HG02571 (cell line): ENCODE measurements at regions not wholly inside any gene's neighbourhood (a gene's known extent, or its start where the extent isn't known, plus 50 kb on each side); places are given as distances from the start of the nearest gene placed in this dataset.
"Not testable (repeated sequence)": the region's sequence is repeated elsewhere in the genome, so short reads cannot be mapped to it uniquely, and the experiment has no call there.

Experiments
- ATAC-seq: cut with Tn5 transposase; IDR thresholded peaks from one replicate; pipeline ENCODE4 v1.9.1; 2021; ENCODE audit warnings: mild to moderate bottlenecking, moderate library complexity; ENCODE audit not compliant: unreplicated experiment

DNA sequence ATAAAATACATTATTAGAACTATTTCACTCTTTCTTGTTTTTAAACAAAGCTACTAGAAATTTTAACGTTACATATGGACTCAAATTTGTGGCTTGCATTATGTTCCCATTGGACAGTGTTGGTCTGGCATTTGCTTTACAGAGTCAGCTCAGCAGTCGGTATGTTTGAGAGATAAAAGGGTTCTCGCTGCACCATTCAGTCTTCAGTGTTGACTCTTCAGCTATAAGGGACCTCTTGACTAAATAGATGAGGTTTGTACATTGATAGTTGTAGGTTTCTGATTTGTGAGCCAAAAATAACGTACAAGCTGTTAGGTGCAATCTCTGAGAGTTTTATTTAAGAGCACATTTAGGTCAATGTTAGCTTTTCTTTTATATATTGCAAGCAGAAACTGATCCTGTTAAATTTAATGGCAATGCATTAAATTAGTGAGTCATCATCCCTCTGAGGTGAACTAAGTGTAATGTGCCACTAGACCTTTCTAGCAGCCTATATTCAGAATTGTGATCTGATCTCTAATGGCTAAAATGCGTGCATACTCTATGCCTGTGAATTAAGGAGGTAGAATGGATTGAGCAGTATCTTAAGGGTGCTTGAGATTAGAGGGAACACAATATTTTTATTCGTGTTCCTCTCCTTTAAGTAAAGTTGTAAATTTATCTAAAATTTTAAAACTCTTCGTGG lies 485.6 kb upstream of the SYNCRIP start:
- no peak for ATAC-seq

GRCh38 chr6:86122086-86122485 lies 479.4 kb upstream of the SYNCRIP start:
- no peak for ATAC-seq

DNA sequence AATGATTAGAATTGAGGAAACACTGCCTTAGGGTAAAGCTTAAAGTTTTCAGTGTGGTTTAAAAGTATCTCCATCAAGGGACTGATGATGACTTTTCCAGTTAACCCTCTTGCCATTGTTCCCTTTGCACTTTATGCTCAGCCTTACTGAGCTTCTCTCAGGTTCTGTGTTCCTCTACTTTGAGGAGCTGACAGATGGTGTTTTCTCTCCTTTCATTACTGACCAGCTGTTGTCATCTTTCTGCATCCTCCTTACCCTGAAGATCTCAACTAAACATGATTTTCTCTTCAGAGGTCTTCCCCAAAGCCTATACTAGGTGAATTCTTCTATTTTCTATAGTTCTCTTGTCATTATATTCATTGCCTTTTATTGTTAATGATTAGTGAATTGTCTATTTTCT lies 475.6 kb upstream of the SYNCRIP start:
- ATAC-seq, result no peak

DNA sequence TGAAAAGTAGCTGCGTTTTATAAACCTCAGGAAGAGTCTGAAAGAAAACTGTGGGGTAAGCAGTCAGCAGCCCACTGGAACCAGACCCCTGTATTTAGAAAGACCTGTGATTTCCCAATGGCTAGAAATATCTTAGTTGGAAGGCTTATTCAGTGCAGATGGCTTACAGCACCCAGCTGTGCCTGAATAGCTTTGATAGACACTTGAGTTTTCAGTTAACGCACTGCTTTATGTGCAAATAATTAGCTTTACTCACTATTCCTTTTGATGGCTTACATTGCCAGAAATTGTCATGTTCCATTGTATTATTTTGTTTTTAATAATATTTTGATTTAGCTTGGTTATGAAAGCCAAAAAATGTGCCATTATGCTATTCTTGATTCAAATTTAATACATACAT lies 465.3 kb upstream of the SYNCRIP start:
- ATAC-seq, result no peak

DNA sequence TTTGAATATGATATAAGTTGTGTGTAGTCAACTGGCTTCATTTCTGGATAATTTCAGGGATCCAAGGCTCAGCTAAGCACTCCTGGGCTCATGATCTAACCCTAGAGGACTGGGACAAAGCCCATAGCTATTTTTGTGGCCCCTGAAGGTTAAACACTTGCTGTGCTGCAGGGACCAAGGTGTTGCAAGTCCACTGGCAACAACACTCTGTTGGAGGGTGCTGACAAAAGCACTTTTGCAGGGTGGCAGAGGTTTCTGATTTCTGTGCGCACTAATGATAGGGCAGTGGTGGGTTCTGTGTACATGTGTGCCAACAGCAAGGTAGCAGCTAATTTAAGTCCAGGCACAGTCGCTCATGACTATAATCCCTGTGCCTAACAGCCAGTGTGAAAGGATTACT lies 445.3 kb upstream of the SYNCRIP start:
- no peak for ATAC-seq

DNA sequence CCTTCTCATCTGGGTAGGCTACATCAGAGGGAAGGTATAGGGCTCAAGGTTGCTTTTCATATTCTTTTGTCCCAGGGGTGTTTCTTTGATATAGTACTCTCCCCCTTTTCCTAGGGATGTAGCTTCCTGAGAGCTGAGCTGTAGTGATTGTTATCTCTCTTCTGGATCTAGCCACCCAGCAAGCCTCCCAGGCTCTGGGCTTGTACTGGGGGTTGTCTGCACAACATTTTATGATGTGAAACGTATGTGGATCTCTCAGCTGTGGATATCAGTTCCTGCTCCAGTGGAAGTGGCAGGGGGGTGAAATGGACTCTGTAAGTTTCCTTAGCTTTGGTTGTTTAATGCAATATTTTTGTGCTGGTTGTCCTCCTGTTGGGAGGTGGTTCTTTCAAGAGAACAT lies 437.3 kb upstream of the SYNCRIP start:
- ATAC-seq, result no peak

GRCh38 chr6:86070151-86070550 lies 427.5 kb upstream of the SYNCRIP start:
- no peak for ATAC-seq

GRCh38 chr6:86065002-86065401 lies 422.3 kb upstream of the SYNCRIP start:
- not testable (repeated sequence) for ATAC-seq

GRCh38 chr6:86057293-86057980 lies 414.8 kb upstream of the SYNCRIP start:
- ATAC-seq, result not testable (repeated sequence)

GRCh38 chr6:86045038-86045437 lies 402.4 kb upstream of the SYNCRIP start:
- no peak for ATAC-seq

DNA sequence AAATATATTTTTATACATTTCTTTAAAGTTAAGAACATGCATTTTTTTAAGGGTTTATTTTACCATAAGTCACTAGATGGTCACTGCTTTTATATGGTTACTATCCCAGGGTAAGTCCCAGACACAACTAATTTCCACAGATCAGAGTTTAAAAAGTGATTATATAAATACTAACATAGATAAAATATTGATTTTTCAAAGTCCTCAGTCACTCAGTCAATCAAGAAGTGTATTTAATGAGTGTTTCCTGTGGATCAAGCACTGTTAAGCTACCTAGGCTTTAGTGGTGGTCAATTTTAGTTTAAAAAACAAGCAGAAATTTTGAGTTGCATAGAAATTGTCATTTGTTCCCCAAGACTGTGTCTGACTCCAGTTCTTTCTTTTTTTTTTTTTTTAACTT lies 399.5 kb upstream of the SYNCRIP start:
- ATAC-seq, result no peak

- ATAC-seq, result no peak
Measured at GRCh38 chr6:86031713-86032112, 389.0 kb upstream of the SYNCRIP start.

DNA sequence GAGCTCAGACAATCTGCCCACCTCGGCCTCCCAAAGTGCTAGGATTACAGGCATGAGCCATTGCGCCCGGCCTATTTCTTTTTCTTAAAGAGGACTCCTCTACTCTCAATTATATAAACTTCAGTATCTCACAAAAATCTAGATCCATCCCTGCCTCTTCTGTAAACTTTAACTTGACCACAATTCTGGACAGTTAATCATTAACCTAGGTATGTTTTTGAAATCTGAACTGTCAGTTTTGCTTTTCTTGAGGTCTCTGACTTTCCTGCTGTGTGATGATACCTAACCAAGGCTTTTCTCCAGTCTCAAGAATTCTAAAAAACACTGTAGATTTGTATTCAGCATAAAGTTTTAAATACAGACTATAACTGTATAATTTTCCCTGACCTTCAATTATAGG lies 388.2 kb upstream of the SYNCRIP start:
- no peak for ATAC-seq

DNA sequence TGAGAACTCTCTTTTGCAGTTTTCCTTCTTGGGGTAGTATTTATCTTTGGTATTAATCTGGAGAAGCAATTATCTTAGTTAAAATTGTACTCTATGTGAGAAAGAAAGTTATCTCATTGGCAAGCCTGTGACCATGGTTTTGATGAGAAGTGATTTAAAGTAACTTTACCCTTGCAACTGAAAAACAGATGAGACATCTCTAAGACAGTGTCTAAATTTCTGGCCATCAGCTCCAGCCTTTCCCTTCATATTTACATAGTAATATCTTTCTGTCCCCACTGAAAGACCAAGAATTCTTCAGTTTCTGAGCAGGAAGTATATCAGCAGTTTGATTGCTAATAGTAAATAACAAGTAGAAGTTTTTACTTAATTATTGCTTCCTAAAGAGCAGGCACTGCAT lies 386.1 kb upstream of the SYNCRIP start:
- no peak for ATAC-seq

DNA sequence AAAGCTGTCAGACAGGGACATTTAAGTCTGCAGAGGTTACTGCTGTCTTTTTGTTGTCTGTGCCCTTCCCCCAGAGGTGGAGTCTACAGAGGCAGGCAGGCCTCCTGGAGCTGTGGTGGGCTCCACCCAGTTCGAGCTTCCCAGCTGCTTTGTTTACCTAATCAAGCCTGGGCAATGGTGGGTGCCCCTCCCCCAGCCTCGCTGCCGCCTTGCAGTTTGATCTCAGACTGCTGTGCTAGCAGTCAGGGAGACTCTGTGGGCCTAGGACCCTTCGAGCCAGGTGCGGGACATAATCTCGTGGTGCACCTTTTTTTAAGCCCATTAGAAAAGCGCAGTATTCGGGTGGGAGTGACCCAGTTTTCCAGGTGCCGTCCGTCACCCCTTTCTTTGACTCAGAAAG lies 384.2 kb upstream of the SYNCRIP start:
- not testable (repeated sequence) for ATAC-seq

DNA sequence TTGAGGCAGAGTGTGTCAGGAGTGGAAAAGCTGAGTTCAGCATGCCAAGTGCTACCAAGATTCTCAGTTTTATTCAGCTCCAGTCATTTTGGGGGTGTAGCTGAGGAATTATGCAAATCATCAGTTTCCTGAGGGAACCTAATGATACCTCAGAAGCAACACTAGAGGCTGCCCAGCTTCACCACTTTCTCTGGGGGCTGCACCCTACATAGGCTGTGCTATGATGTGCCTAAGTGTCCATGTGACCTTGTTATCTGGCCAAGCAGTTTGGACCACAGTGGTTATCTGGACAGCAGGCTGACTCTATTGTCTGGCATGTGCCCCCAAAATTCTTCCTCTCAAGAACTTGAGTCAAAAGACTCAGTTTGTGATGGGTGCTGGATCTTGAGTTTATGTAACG lies 374.6 kb upstream of the SYNCRIP start:
- peak; percentile 64 for ATAC-seq

- ATAC-seq, result no peak
Measured at GRCh38 chr6:86016567-86016966, 373.9 kb upstream of the SYNCRIP start.

GRCh38 chr6:86016077-86016476 lies 373.4 kb upstream of the SYNCRIP start:
- no peak for ATAC-seq

GRCh38 chr6:86012991-86013390 lies 370.3 kb upstream of the SYNCRIP start:
- ATAC-seq, result not testable (repeated sequence)

GRCh38 chr6:86010915-86011786 lies 368.5 kb upstream of the SYNCRIP start:
- no peak for ATAC-seq

GRCh38 chr6:85997206-85997605 lies 354.5 kb upstream of the SYNCRIP start:
- peak; percentile 54 for ATAC-seq

DNA sequence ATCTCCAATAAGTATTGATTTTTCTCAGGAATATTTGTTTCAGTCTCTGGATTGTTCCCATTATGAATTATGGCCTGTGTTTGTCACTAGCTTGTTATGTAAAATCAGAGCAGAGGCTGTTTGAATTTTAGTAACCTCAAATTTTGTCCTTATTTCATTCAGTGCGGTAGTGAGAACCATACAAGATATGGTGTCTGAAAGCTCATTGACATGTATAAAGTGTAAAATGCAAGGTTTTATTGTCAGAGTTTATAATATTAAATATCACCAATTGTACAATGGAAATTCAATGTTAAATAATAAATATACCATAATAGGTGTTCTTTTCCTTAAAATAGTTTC lies 353.3 kb upstream of the SYNCRIP start:
- no peak for ATAC-seq
